ENCODE measurements at regions not wholly inside any gene's neighbourhood (a gene's known extent, or its start where the extent isn't known, plus 50 kb on each side); places are given as distances from the start of the nearest gene placed in this dataset.

DNA sequence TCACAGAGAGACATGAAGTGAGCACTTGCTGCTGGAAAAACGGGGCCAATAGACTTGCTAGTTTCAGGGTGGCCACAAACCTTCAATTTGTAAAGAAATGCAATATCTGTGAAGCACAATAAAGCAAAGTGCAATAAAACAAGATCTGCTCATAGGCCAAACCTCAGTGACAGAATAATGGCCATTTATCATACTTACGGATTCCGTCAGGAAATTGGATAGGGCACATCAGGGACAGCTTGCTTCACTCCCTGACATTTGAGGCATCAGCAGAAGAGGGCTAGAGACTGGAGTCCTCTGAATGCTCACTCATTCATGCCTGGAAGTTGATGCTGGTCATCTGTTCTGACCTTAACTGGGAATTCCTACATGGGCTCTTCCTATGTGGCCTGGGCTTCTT lies 165.5 kb upstream of the OPRM1 start:
- no peak for DNase-seq (ENCODE audit: low spot score)

DNA sequence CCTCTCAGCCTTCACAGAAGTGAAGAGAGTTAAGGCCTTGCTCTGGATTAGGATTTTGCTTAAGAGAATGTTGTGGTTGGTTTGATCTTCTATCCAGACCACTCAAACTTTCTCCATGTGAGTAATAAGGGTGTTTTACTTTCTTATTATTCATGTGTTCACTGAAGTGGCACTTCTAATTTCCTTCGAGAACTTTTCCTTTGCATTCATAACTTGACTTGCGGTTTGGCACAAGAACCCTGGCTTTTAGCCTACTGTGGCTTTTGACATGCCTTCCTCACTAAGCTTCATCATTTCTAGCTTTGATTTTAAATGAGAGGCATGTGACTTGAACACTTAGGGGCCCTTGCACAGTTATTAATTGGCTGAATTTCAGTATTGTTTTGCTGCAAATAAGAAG lies 166.1 kb upstream of the OPRM1 start:
- no peak for DNase-seq (ENCODE audit: low spot score)

DNA sequence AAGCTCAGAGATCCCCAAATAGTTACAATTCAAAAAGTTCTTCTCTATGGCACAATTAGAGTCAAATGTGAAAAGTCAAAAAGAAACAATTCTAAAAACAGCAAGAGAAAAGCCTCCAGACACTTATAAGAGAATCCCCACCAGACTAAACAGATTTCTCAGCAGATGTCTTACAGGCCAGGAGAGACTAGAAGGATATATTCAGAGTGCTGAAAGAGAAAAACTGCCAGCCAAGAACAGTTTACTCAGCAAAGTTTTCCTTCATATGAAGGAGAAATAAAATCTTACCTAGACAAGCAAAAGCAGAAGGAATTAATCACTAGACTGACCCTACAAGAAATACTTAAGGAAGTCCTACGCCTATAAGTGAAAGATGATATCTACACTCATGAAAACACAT lies 176.1 kb upstream of the OPRM1 start:
- DNase-seq (ENCODE audit: low spot score): no peak

DNA sequence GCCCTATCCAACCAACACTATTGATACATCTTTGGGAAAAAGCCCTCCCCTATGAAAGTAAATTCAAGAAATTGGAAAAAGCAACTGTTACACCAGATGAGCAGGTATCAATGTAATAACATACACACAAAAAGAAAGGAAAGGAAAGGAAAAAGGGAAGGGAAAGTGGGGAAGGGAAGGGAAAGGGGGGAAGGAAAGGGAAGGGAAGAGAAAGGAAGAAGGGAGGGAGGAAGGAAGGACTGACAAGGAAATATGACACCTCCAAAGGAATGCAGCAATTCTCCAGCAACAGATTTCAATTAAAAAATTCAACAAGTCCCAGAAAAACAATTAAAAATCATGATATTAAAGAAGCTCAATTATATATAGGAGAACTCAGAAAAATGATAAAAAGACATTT lies 176.9 kb upstream of the OPRM1 start:
- DNase-seq (ENCODE audit: low spot score): no peak

DNA sequence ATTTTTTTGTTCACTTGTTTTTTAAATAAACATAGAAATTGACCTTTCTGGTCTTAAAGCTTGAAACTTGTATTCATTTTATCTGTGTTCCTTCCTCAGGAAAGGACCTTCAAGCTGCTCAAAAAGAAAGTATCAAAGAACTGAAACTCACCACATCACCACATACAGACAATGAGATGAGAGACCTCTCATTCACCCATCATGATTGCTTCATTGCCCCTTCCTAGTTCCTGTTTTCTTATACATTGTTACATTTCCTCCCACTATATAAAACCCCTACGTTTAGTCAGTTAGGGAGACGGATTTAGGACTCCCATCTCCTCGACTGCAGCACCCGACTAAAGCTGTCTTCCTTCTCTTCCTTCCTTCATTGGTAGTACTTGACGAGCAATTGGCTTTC lies 180.5 kb upstream of the OPRM1 start:
- DNase-seq (ENCODE audit: low spot score): no peak

DNA sequence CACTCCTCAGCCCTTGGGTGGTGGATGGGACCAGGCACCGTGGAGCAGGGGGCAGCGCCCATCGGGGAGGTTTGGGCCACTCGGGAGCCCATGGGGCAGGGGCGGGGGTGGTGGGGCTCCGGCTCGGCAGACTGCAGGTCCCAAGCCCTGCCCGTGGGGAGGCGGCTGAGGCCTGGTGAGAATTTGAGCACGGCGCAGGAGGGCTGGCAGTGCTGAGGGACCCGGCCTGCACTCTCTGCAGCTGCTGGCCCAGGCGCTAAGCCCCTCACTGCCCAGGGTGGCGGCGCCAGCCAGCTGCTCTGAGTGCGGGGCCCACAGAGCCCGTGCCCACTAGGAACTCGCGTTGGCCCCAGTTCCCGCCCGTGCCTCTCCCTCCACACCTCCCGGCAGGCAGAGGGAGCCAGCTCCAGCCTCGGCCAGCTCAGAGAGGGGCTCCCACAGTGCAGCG lies 182.1 kb upstream of the OPRM1 start:
- no peak for DNase-seq (ENCODE audit: low spot score)

DNA sequence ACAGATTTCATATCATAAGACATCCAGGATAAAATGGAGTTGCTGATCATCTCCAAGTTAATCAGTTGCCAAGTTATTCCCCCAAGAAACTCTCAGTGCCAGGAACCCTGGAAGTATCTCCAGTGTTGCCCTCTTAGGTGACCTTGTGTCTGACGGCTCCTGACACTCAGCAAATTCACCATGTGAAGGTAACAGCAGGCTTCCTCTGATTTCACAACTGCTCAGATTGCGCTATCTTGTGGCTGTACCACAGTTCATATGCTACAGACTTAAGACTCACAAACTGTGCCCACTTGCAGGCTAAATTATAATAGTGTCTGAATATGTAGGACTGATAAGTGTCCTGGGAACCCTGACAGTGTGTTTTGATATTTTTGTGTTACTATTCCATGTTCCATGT lies 186.6 kb upstream of the OPRM1 start:
- DNase-seq (ENCODE audit: low spot score): no peak

DNA sequence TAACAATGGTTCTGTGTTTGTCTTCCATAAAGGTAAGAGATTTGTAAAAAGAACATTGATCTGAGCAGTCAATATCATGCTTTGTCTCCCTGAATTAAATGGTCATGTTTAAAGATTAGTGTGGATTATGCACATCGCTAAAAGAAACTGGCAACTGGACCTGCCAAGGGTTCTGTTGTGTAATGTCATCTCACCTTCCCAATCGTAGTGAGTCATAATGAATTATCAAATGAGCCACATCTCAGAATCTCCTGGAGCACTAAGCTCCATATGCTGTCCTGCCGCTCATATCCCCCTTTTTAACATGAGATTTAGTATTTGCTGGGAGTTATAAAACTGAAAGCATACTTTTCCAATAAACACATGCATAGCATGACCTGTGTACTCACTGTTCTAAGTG lies 187.0 kb upstream of the OPRM1 start:
- DNase-seq (ENCODE audit: low spot score): no peak

DNA sequence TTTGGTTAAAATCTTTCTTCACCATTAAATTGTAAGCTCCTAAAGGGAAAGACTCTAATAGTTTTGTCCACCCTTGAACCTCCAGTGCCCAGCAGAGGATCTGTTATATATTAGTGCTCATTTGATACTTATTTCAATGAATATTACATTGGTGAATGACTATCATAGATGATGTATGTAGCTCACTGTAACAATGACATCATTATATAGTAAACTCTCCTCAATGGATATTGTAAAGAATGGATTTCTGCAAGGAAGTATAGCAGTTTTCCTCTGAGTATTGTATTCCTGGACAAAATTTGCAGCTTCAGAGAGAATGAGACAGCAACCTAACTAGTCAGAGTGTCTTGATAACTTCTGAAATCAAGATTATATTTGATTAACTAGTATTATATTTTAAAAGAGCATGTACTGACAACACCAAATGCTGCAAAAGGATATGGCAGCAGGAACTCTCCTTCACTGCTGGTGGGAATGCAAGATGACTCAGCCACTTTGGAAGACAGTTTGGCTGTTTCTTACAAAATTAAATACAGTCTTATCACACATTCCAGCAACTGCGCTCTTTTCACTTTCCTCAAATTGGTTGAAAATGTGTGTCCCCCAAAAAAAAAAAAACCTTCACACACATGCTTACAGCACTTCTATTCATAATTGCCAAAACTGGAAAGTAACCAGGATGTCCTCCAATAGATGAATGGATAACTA lies 189.8 kb upstream of the OPRM1 start:
- no peak for DNase-seq (ENCODE audit: low spot score)

DNA sequence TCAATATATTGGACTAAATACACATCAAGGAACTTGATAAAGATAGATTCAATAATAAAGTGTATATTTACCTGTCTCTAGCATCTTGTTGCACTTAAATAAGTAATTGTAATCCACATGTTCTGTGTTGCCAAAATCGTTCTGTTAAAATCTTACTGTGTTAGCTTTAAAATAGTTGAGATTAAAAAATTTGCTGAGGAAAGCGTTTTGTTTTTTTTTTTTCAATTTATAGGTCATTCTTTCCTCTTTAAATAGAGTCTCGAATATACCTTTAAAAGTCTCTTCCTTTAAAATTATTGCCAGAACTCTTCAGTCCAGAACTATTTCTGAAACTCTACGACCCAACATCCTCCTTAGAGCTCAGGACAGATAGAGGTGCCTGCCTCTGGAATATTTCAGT lies 195.6 kb upstream of the OPRM1 start:
- no peak for DNase-seq (ENCODE audit: low spot score)

DNA sequence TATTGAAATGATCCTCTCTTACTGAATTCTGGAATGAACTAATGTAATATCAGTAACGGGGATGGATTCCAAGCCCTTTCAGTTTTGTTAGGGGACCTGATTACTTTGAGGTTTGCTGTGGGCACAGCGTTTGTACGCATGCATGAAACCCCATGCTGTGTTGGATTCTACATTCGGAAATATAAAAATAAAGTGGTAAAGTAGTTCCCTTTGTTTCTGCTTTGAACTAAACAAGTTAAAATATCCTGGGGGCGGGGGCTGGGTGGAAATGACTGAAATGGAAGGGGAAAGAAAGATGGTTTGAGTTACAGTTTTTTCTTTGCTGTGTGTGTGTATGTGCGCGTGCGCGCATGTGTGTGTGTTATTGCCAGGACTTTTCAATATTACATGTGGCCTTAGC lies 196.5 kb upstream of the OPRM1 start:
- DNase-seq (ENCODE audit: low spot score): no peak

DNA sequence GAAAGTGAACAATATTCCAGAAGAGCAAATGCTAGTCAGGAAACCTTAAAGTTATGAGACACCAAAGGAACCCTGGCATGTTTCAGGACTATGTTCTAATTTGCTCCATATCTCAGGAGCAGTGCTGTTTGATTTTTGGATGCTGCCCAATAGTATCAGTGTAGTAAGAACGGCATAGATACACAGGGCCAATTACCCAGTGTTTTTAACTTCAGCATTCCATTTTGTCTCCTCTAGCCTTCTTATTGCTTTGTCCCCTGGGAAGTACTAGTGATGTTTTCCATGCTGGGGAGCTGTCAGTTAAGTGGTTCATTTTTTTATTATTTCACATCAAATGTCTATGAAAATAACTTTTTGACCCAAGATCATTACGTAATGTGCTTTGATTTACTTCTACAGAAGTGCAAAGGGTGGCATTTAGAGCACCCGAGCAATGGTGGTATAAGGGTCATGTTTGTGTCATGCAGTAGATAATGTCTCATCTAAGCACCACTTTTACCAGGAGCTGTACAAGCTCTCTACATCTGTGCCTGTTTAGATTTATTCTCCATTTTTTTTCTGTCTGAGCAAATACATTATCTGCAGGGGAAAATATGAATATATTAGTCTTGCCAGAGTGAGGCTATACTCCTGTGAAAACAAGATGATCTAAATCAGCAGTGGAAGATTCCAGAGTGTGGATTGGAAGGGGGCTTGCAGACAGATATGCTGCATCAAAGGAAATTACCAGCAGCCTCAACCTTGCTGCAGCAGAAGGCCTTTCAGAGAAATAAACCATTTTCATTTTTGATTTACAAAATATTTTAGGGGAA lies 198.8 kb upstream of the OPRM1 start:
- no peak for DNase-seq (ENCODE audit: low spot score)

DNA sequence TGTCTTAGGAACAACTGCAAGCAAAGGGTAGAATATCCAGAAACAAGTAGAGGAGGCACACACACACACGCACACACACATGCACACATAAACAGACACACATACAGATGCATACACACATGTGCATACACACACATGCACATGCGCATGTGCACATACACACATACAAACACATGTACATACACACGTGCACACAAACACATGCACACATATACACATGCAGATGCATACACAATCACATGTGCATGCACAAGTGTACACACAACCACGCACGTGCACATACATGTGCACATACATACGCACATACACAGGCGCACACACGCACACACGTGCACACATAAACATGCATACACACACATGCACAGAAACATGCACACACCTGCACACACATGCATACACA lies 206.5 kb upstream of the OPRM1 start:
- DNase-seq (ENCODE audit: low spot score): no peak

DNA sequence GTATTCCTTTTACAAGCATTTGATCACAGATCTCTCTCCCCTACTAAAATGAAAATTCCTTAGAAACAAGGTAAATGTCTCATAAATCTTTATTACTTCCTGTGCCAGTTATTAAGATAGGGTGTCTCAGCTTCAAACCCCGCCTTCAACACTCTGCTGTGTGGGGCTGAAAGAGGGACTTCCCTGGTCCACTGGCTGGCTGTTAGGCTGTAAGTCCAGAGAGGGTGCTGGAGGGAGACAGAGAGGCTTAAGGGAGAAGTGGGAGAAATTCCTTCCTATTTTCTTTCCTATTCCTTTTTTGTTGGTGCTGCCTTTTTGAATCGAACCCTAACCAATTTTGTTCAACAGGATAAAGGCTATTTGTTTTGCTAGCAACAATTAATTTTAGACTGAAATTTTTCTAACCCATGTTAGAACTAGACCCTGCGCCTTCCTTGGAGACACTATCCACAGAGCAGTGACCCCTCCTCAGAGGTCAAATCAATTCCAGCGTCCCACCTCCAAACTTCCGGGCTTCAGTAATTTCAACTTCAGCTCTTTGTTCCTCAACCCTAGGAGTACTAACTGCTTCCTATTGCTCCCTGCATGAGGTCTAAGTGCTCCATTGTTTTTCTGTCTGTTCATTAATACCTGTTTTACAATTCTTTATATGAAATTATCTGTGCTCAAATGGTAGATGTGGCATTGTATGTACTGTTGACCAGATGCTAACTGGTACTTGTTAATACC lies 207.5 kb upstream of the OPRM1 start:
- no peak for DNase-seq (ENCODE audit: low spot score)

DNA sequence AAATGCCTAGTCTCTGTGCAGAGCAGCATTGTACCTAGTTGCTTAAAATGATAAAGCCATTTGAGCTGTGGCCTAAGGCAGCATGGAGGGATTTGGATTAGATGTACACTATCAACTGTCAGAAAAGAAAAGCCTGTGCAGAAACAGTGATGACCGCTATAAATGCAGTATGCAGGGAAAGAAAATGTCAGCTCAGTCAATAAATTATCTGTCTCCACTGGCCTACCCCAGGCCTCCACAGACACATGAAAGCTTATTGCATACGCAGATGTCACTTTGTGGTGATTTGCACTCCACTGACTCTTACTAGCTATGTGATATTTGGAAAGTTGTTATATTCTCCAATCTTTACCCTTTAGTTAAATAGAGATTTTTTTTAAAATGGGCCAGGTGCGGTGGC lies 221.9 kb upstream of the OPRM1 start:
- DNase-seq (ENCODE audit: low spot score): no peak

DNA sequence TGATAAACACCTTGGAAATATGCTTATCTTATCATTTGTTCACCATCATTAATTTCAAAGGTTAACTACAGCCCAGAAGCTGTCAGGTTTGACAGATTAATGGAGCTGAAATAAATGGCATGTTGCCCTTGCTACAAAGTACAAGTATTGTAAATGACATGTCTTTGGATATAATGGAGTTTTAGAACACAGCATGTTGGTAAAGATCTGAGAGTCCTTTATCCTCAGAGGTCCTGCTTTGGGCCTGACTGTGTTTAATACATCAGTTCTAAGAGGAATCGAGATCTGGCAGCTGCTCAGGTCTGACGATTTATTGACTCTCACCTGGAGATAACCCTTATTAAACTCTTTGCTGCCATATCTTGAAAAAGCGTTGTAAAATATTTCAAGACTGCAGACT lies 222.7 kb upstream of the OPRM1 start:
- no peak for DNase-seq (ENCODE audit: low spot score)

DNA sequence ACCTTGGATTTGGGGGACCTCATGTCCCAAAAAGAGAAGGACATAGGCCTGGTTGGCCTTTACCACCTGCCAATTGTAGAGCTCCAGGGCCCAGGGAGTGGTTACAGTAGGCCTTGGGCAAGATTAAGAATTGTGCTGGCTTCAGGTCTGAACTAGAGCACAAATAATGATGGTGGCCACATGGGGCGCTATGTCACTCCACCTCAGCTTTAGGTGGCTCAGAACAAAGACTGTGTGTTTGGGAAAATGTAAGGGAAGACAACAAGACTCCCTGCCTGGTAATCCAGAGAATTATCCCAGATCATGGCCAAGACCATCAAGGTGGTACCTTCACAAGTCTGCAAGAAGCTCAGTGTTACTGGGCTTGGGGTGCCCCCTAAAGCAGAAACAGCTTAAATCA lies 224.9 kb upstream of the OPRM1 start:
- no peak for DNase-seq (ENCODE audit: low spot score)

DNA sequence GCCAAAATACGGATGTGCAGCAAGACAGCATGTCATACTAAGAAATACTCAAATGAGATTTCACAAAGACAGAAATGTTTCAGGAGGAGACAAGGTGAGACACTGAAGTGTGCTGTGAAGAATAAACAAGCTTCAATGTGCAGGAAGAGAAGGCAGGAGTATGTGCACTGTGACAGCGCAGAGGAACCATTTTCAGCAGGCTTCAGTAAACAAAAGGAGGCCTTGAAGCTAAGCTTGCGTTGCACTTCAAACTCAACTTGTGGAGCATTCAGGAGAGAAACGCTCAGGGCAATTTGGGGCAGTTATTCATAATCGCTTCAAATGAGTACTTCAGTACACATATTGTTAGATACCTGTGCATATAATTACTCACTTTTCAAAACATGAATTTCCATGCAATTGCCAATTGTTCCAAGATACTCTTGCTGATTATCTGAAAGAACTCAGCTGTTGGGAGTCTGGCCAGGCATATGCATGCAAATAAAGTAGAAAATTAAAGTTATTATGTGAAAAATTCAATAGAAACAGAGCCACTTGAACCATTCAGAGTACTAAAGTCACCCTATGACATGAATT lies 234.2 kb upstream of the OPRM1 start:
- DNase-seq (ENCODE audit: low spot score): no peak

DNA sequence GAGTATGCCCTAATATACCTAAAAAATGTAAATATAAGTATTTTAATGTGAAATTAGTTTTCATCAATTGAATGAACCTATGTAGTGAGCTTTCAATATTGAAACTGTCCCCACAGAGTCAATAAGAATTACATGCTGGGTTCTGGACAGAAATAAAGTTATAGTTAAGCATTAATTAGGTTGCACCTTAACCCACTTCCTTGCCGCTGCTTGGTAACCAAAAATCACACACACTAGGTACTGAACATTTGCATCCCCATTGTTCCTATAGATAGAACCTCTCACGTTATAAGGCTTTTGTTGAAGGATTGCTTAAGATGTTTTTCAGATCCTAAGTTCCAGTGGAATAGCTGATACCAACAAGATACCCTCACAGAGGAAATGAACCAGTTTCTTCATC lies 237.1 kb upstream of the OPRM1 start:
- DNase-seq (ENCODE audit: low spot score): no peak

DNA sequence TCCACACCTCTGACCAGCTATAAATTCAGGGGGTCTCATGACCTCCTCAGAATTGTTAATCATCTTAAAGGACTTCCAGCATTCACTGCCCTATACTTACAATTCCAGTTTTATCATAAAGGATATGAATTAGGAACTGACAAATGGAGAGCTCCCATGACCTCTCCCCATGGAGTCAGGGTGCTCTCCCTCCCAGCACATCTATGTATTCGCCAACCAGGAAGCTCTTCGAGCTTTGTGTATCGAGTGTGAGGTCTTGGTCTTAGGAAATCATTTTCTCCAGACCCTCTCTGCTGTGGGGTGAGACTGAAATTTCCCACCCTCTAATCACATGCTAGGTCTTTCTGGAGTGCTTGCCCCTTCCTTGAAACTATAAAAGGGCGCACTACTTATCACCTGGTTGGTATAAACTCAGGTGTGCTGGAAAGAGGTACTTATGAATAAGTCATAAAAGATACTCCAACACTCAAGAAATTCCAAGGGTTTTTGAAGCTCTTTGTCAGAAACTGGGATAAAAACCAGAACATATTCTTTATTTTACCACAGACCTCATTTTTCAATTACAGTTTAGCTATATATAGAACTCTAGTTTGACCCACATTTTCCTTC lies 238.4 kb upstream of the OPRM1 start:
- DNase-seq (ENCODE audit: low spot score): no peak

DNA sequence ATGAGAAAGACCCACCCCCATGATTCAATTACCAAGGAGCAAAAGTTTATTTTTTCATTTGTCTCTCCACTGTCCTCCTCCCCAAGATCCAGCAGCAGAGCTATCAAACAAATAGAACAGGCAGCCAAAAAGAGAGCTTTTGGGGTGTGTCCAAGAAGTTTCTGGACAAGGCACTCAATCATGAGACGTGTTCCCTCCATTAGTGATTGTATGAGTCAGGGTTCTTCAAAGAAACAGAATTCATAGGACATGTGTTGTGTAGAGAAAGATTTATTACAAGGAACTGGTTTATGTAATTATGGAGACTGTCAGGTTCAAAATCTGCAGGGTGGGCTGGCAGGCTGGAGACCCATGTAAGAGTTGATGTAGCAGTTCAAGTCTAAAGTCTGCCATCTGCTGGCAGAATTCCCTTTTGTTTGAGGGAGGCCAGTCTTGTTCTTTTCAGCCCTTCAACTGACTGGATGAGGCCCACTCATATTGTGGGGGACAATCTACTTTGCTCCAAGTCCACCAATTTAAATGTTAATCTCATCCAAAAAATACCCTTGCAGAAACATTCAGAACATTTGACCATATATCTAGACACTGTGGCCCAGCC lies 248.1 kb upstream of the OPRM1 start:
- no peak for DNase-seq (ENCODE audit: low spot score)

DNA sequence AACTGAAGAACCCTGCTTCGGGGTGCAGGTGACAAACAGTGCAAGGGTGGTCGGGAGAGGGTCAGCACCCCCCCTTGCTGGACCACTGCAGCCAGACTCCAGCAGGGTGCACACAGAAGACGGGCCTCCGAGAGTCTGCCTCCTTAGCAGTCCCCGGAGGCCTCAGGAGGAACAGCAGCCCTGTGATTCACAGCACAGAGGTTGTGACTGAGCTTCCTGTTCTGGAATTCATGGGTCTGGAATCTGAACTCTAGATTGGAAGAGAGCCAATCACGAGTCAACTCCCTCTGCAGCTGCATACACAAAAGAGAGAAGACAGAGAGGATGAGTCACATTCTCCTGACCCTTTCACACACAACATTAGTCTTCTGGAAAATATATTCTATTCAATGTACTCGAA lies 249.0 kb upstream of the OPRM1 start:
- DNase-seq (ENCODE audit: low spot score): no peak

All from ecto neural progenitor cell (in vitro differentiated cells).